Neural cell (in vitro differentiated cells): ENCODE measurements at regions not wholly inside any gene's neighbourhood (a gene's known extent, or its start where the extent isn't known, plus 50 kb on each side); places are given as distances from the start of the nearest gene placed in this dataset.

Experiments
- H2AFZ ChIP-seq: fragments of 200-600, 300-800 bp; sonication (generic), shearing (Covaris generic); 2 replicates; pipeline ENCODE4 v1.6.0; 2014; ENCODE audit warnings: low read depth, mild to moderate bottlenecking, antibody characterized with exemption, low read length, moderate library complexity
- H3F3A ChIP-seq: fragments of 200-600 bp; shearing (Covaris generic); 2 replicates; pipeline ENCODE4 v1.6.1; 2016; ENCODE audit warnings: mild to moderate bottlenecking, moderate library complexity, mixed read lengths, antibody characterized with exemption, low read length; ENCODE audit not compliant: insufficient read depth, poor library complexity, severe bottlenecking
- H3K27ac ChIP-seq: fragments of 200-600, 300-800 bp; sonication (generic), shearing (Covaris generic); 2 replicates; pipeline ENCODE4 v1.5.1; 2014; ENCODE audit warnings: mild to moderate bottlenecking, low read length, moderate library complexity
- H3K27me3 ChIP-seq: fragments of 300-800, 200-600 bp; sonication (generic), shearing (Covaris generic); 2 replicates; pipeline ENCODE4 v1.6.0; 2014; ENCODE audit warnings: mild to moderate bottlenecking, low read depth, low read length, moderate library complexity; ENCODE audit not compliant: insufficient read depth
- H3K36me3 ChIP-seq: fragments of 300-800, 200-600 bp; sonication (generic), shearing (Covaris generic); 2 replicates; pipeline ENCODE4 v1.5.1; 2014; ENCODE audit warnings: mild to moderate bottlenecking, antibody characterized with exemption, low read length, moderate library complexity; ENCODE audit not compliant: insufficient read depth
- H3K4me2 ChIP-seq: fragments of 300-800, 200-600 bp; sonication (generic), shearing (Covaris generic); 2 replicates; pipeline ENCODE4 v1.6.0; 2014; ENCODE audit warnings: mild to moderate bottlenecking, low read length
- H3K4me3 ChIP-seq: fragments of 300-800, 200-600 bp; sonication (generic), shearing (Covaris generic); 2 replicates; pipeline ENCODE4 v1.5.1; 2014; ENCODE audit warnings: mild to moderate bottlenecking, low read length, moderate library complexity
- H3K79me2 ChIP-seq: fragments of 200-600 bp; shearing (Covaris generic); replicated peaks from 2 replicates; pipeline ENCODE4 v1.6.0; 2014; ENCODE audit warnings: mild to moderate bottlenecking, low read length, moderate library complexity; ENCODE audit not compliant: insufficient read depth
- H3K9ac ChIP-seq: fragments of 300-800, 200-600 bp; sonication (generic), shearing (Covaris generic); 2 replicates; pipeline ENCODE4 v1.6.1; 2016; ENCODE audit warnings: mild to moderate bottlenecking, low read length, mixed read lengths
- H3K9me2 ChIP-seq: fragments of 200-600 bp; shearing (Covaris generic); 2 replicates; pipeline ENCODE4 v1.6.1; 2016; ENCODE audit warnings: mild to moderate bottlenecking, low read length, mixed read lengths; ENCODE audit not compliant: insufficient read depth
- H3K9me3 ChIP-seq: fragments of 200-600, 300-800 bp; sonication (generic), shearing (Covaris generic); 2 replicates; pipeline ENCODE4 v1.6.1; 2016; ENCODE audit warnings: mild to moderate bottlenecking, mixed run types, low read length, moderate library complexity, mixed read lengths
- H4K20me1 ChIP-seq: fragments of 200-600 bp; shearing (Covaris generic); 2 replicates; pipeline ENCODE4 v1.6.1; 2016; ENCODE audit warnings: mild to moderate bottlenecking, mixed run types; ENCODE audit not compliant: insufficient read depth
- EP300 ChIP-seq: fragments of 450-650 bp; conservative IDR thresholded peaks from 2 replicates; pipeline ENCODE4 v1.6.1; 2014; ENCODE audit warnings: antibody characterized with exemption, mild to moderate bottlenecking, moderate library complexity; ENCODE audit not compliant: poor library complexity, severe bottlenecking
- EZH2 ChIP-seq: fragments of 200-600, 300-800 bp; shearing (Covaris generic), sonication (generic); IDR thresholded peaks from 2 replicates; pipeline ENCODE4 v1.6.1; 2014; ENCODE audit warnings: antibody characterized with exemption, low read length, borderline replicate concordance, mild to moderate bottlenecking; ENCODE audit not compliant: insufficient read depth, poor library complexity, severe bottlenecking
- MXI1 ChIP-seq: fragments of 450-650 bp; conservative IDR thresholded peaks from 2 replicates; pipeline ENCODE4 v1.6.1; 2014; ENCODE audit warnings: antibody characterized with exemption, mild to moderate bottlenecking; ENCODE audit not compliant: poor library complexity, severe bottlenecking
- POLR2AphosphoS5 ChIP-seq: IDR thresholded peaks from 2 replicates; pipeline ENCODE4 v1.6.1; 2012
- RAD21 ChIP-seq: fragments of 450-650 bp; conservative IDR thresholded peaks from 2 replicates; pipeline ENCODE4 v1.6.1; 2014; ENCODE audit warnings: antibody characterized with exemption, mild to moderate bottlenecking, moderate library complexity
- SMC3 ChIP-seq: fragments of 450-650 bp; conservative IDR thresholded peaks from 2 replicates; pipeline ENCODE4 v1.6.1; 2014; ENCODE audit warnings: antibody characterized with exemption, mild to moderate bottlenecking, moderate library complexity; ENCODE audit not compliant: poor library complexity
- TAF1 ChIP-seq: IDR thresholded peaks from 2 replicates; pipeline ENCODE4 v1.6.1; 2012; ENCODE audit warnings: low read depth
- TF ChIP-seq, protein P1 (sequence below): IDR thresholded peaks from 2 replicates; pipeline ENCODE4 v1.6.1; 2012; ENCODE audit warnings: borderline replicate concordance
- TF ChIP-seq, protein P2 (sequence below): fragments of 450-650 bp; IDR thresholded peaks from 2 replicates; pipeline ENCODE4 v1.5.1; 2014; ENCODE audit warnings: antibody characterized with exemption, mild to moderate bottlenecking, moderate library complexity; ENCODE audit not compliant: poor library complexity, severe bottlenecking

DNA sequence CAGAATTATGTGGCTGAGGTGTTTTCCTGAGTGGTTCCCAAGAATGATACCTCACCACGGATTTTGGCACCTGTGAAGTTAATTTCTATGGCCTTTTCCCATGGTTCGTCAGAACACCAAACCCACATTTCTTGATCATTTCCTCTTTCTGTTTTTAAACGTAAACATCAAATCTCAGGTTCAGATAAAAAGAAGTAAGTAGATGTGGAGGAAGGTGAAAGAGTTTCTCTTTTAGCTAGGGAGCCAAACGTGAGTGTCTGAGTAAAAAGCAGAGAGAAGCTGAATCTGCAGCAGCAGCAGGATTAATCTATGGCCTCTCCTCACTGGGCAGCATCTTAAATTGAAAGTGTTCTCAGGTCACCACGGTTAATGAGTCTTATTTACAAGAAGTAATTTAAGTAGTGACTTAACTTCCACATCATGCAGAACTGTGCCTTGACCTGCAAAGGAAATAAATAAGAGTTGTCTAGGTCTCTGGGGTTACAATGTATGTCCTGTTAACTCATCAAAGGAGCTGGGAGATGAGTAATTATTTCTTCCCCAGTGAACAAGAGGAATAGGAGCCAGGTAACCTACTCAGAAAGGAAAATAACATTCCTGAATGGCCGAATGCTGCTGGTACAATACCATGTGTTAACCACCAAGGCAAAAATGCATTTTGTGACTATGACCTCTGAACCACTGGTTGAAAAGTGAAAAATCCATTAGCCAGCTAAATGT lies 139.6 kb upstream of the NETO1 start:
- H3K4me2 ChIP-seq = no peak overlapping the region
- no peak overlapping the region for H3K4me3 ChIP-seq
- H3K79me2 ChIP-seq = no peaks in the 10 kb centered on the region
- H3K9ac ChIP-seq = no peak overlapping the region
- H3F3A ChIP-seq = no peaks in the 10 kb centered on the region
- H3K9me3 ChIP-seq = no peaks in the 10 kb centered on the region
- H3K27me3 ChIP-seq = no peaks in the 10 kb centered on the region
- H3K27ac ChIP-seq = no peak overlapping the region
- H2AFZ ChIP-seq = no peak overlapping the region
- TF ChIP-seq SMC3 (no peak), EP300 (no peak), EZH2 (no peak), TAF1 (no peak), POLR2AphosphoS5 (no peak), MXI1 (no peak), RAD21 (no peak)
- TF ChIP-seq, protein P1, sequence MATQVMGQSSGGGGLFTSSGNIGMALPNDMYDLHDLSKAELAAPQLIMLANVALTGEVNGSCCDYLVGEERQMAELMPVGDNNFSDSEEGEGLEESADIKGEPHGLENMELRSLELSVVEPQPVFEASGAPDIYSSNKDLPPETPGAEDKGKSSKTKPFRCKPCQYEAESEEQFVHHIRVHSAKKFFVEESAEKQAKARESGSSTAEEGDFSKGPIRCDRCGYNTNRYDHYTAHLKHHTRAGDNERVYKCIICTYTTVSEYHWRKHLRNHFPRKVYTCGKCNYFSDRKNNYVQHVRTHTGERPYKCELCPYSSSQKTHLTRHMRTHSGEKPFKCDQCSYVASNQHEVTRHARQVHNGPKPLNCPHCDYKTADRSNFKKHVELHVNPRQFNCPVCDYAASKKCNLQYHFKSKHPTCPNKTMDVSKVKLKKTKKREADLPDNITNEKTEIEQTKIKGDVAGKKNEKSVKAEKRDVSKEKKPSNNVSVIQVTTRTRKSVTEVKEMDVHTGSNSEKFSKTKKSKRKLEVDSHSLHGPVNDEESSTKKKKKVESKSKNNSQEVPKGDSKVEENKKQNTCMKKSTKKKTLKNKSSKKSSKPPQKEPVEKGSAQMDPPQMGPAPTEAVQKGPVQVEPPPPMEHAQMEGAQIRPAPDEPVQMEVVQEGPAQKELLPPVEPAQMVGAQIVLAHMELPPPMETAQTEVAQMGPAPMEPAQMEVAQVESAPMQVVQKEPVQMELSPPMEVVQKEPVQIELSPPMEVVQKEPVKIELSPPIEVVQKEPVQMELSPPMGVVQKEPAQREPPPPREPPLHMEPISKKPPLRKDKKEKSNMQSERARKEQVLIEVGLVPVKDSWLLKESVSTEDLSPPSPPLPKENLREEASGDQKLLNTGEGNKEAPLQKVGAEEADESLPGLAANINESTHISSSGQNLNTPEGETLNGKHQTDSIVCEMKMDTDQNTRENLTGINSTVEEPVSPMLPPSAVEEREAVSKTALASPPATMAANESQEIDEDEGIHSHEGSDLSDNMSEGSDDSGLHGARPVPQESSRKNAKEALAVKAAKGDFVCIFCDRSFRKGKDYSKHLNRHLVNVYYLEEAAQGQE = no peak
- TF ChIP-seq, protein P2, sequence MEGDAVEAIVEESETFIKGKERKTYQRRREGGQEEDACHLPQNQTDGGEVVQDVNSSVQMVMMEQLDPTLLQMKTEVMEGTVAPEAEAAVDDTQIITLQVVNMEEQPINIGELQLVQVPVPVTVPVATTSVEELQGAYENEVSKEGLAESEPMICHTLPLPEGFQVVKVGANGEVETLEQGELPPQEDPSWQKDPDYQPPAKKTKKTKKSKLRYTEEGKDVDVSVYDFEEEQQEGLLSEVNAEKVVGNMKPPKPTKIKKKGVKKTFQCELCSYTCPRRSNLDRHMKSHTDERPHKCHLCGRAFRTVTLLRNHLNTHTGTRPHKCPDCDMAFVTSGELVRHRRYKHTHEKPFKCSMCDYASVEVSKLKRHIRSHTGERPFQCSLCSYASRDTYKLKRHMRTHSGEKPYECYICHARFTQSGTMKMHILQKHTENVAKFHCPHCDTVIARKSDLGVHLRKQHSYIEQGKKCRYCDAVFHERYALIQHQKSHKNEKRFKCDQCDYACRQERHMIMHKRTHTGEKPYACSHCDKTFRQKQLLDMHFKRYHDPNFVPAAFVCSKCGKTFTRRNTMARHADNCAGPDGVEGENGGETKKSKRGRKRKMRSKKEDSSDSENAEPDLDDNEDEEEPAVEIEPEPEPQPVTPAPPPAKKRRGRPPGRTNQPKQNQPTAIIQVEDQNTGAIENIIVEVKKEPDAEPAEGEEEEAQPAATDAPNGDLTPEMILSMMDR = no peak
- H4K20me1 ChIP-seq = no peaks in the 10 kb centered on the region
- no peaks in the 10 kb centered on the region for H3K36me3 ChIP-seq
- no peaks in the 10 kb centered on the region for H3K9me2 ChIP-seq

DNA sequence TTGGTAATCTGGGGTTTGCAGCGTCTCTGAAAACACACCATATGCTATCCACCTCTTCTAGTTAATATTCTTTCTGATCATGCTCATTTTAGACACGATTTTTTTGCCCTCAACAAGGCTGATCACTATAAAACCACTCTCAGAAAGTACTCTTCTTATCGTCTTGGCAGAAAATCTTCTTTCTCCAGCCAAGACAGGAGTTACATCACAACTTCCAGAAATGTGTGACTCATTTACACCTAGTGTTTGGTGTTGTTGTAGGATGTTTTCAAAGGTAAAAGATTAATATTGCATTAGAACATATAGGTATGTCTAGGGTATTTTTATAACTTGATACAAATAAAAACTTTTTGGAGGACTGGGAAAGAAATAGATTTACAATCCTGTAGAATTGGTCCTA lies 138.5 kb upstream of the NETO1 start:
- no peak for TF ChIP-seq POLR2AphosphoS5
- TF ChIP-seq, protein P2 = no peak
- TF ChIP-seq EP300 = no peak
- TF ChIP-seq MXI1 = no peak
- TF ChIP-seq, protein P1 = no peak
- no peak for TF ChIP-seq TAF1
- no peak for TF ChIP-seq RAD21
- Histone ChIP-seq H2AFZ (no peak overlapping the region), H3K36me3 (no peaks in the 10 kb centered on the region), H3K9ac (no peak overlapping the region), H4K20me1 (no peaks in the 10 kb centered on the region), H3K9me2 (no peaks in the 10 kb centered on the region), H3K27me3 (no peaks in the 10 kb centered on the region), H3K4me3 (no peak overlapping the region), H3K79me2 (no peaks in the 10 kb centered on the region), H3K4me2 (no peak overlapping the region), H3K27ac (no peak overlapping the region), H3K9me3 (no peaks in the 10 kb centered on the region), H3F3A (no peaks in the 10 kb centered on the region)
